Hepatocyte (in vitro differentiated cells): ENCODE measurements at regions not wholly inside any gene's neighbourhood (a gene's known extent, or its start where the extent isn't known, plus 50 kb on each side); places are given as distances from the start of the nearest gene placed in this dataset.

ENCODE experiments used
- EZH2phosphoT487 ChIP-seq: fragments of 200-600 bp; sonication (generic); IDR thresholded peaks from one replicate; pipeline ENCODE4 v1.6.1; 2018; ENCODE audit warnings: antibody characterized with exemption, mild to moderate bottlenecking, low read depth, moderate library complexity; ENCODE audit not compliant: unreplicated experiment, severe bottlenecking
- TF ChIP-seq, protein P1 (sequence below): fragments of 200-600 bp; sonication (generic); IDR thresholded peaks from 2 replicates; pipeline ENCODE4 v1.5.1; 2016; ENCODE audit warnings: antibody characterized with exemption, mild to moderate bottlenecking; ENCODE audit not compliant: poor library complexity

- TF ChIP-seq, protein P1, sequence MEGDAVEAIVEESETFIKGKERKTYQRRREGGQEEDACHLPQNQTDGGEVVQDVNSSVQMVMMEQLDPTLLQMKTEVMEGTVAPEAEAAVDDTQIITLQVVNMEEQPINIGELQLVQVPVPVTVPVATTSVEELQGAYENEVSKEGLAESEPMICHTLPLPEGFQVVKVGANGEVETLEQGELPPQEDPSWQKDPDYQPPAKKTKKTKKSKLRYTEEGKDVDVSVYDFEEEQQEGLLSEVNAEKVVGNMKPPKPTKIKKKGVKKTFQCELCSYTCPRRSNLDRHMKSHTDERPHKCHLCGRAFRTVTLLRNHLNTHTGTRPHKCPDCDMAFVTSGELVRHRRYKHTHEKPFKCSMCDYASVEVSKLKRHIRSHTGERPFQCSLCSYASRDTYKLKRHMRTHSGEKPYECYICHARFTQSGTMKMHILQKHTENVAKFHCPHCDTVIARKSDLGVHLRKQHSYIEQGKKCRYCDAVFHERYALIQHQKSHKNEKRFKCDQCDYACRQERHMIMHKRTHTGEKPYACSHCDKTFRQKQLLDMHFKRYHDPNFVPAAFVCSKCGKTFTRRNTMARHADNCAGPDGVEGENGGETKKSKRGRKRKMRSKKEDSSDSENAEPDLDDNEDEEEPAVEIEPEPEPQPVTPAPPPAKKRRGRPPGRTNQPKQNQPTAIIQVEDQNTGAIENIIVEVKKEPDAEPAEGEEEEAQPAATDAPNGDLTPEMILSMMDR, result no peak
- TF ChIP-seq EZH2phosphoT487, result no peak
Measured at GRCh38 chr6:37752718-37753117, 55.0 kb upstream of the MDGA1 start.
